HG02759 (cell line): ENCODE measurements at regions not wholly inside any gene's neighbourhood (a gene's known extent, or its start where the extent isn't known, plus 50 kb on each side); places are given as distances from the start of the nearest gene placed in this dataset.

ENCODE experiments used
- ATAC-seq: cut with Tn5 transposase; IDR thresholded peaks from one replicate; pipeline ENCODE4 v1.9.1; 2021; ENCODE audit warnings: mild to moderate bottlenecking, moderate library complexity; ENCODE audit not compliant: unreplicated experiment

GRCh38 chr10:131841131-131841660, 59.6 kb upstream of the PPP2R2D start:
- ATAC-seq = no peak

- no peak for ATAC-seq
Measured at GRCh38 chr10:131841661-131842139, 59.1 kb upstream of the PPP2R2D start.

GRCh38 chr10:131842351-131843088, 58.3 kb upstream of the PPP2R2D start:
- ATAC-seq = no peak

GRCh38 chr10:131843089-131843595, 57.7 kb upstream of the PPP2R2D start:
- no peak for ATAC-seq

- ATAC-seq = no peak
Measured at GRCh38 chr10:131843881-131844284, 56.9 kb upstream of the PPP2R2D start.

GRCh38 chr10:131844529-131845084, 56.2 kb upstream of the PPP2R2D start:
- ATAC-seq = no peak

- ATAC-seq = no peak
Measured at GRCh38 chr10:131845505-131846239, 55.1 kb upstream of the PPP2R2D start.

GRCh38 chr10:131846240-131847101, 54.3 kb upstream of the PPP2R2D start:
- ATAC-seq = no peak

GRCh38 chr10:131847241-131847783, 53.5 kb upstream of the PPP2R2D start:
- no peak for ATAC-seq

- ATAC-seq = no peak
Measured at GRCh38 chr10:131848296-131848695, 52.5 kb upstream of the PPP2R2D start.

GRCh38 chr10:131848741-131849590, 51.8 kb upstream of the PPP2R2D start:
- no peak for ATAC-seq

GRCh38 chr10:131849591-131850382, 51.0 kb upstream of the PPP2R2D start:
- ATAC-seq = no peak

GRCh38 chr10:131850383-131850870, 50.4 kb upstream of the PPP2R2D start:
- ATAC-seq = no peak
